ENCODE measurements at regions not wholly inside any gene's neighbourhood (a gene's known extent, or its start where the extent isn't known, plus 50 kb on each side); places are given as distances from the start of the nearest gene placed in this dataset.

DNA sequence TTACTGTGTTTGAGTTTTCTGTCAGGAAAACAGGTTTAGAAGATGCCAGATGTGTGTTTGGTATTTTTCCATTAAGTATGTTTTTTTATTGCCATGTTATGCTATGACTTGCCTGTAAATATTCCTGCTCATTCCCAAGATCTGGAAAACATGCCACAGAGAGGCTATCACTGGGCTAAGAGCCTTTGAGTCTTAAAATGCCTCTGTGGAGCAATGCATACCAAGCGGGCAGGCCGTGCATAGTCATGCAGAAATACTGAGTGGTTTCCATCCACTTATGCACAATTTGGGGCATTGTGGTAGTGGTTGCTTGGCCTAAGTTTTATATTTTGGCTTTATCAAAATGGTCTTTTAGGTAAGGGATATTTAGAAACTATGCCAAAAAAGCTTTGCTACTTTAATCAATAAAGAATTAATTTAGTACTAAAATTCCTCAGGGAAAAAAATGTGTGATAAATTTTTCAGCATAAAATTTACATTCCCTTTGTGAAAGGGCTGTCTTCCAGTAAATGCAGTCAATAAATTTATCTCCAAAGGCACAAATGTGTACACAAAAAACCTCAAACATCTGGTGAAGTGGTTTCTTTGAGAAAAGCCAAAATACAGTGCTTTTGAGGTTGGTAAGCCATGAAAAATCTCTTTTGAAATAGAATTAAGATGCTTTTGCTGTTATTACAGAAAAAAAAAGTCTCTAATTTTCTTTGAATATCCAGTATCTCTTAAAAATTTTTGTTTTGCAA is 341.3 kb upstream of the FBXO33 start:
- H3K27me3 Mint-ChIP-seq, result no peaks in the 10 kb centered on the region
- no peaks in the 10 kb centered on the region for H3K4me1 Mint-ChIP-seq (ENCODE audit: unreplicated experiment)
- no peak overlapping the region for H3K4me3 Mint-ChIP-seq
- DNase-seq (ENCODE audit: extremely low spot score, unreplicated experiment), result no peak
- peaks cover 14% of the 10 kb centered on the region for H3K9me3 Mint-ChIP-seq
- H3K27ac Mint-ChIP-seq, result no peak overlapping the region
- no peaks in the 10 kb centered on the region for H3K36me3 Mint-ChIP-seq
- TF ChIP-seq, protein P1, sequence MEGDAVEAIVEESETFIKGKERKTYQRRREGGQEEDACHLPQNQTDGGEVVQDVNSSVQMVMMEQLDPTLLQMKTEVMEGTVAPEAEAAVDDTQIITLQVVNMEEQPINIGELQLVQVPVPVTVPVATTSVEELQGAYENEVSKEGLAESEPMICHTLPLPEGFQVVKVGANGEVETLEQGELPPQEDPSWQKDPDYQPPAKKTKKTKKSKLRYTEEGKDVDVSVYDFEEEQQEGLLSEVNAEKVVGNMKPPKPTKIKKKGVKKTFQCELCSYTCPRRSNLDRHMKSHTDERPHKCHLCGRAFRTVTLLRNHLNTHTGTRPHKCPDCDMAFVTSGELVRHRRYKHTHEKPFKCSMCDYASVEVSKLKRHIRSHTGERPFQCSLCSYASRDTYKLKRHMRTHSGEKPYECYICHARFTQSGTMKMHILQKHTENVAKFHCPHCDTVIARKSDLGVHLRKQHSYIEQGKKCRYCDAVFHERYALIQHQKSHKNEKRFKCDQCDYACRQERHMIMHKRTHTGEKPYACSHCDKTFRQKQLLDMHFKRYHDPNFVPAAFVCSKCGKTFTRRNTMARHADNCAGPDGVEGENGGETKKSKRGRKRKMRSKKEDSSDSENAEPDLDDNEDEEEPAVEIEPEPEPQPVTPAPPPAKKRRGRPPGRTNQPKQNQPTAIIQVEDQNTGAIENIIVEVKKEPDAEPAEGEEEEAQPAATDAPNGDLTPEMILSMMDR (conservative IDR thresholded peaks at IDR 0.05), result no peak

DNA sequence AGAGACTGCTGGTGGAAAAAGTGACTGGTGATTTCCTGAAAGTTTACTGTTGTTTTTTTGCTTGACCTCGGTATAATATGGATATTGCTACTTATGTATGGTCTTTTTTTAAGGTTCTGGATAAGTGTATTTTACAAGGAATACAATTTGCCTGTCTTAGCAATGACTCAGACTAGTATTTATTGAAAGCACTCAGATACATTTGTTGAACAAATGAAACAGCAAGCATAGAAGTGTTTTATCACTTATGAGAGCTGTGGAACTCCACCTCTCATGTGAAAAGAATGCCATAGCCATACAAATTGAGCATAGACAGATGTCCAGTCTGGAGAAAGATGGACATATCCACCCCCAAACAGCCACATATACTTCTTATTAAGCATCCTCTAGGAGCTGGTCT is 340.4 kb upstream of the FBXO33 start:
- Mint-ChIP-seq H3K36me3 (no peaks in the 10 kb centered on the region), H3K9me3 (peaks cover 7% of the 10 kb centered on the region), H3K27ac (no peak overlapping the region), H3K4me1 (ENCODE audit: unreplicated experiment) (no peaks in the 10 kb centered on the region), H3K4me3 (no peak overlapping the region), H3K27me3 (no peaks in the 10 kb centered on the region)
- TF ChIP-seq, protein P1 (conservative IDR thresholded peaks at IDR 0.05), result no peak
- DNase-seq (ENCODE audit: extremely low spot score, unreplicated experiment), result no peak

DNA sequence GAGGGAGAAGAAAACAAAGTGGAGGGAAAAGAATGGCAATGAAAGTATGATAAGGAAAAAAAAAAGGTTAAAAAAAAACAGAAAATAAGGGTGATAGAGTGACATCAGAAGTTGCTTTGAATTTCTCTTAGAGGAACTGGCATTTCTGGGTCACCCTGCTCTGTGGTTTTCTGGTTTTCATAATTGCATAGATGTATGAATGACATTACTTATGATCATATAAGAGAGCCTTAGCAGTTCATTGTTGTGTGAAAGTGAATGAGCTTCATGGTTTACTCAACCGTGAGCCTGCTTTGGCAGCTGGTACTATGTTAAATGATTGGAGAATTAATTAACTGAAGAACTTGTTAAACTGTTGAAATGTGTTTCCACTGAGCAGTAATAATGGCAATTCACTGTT is 336.4 kb upstream of the FBXO33 start:
- no peak for DNase-seq (ENCODE audit: extremely low spot score, unreplicated experiment)
- H3K36me3 Mint-ChIP-seq, result no peaks in the 10 kb centered on the region
- no peak overlapping the region for H3K4me3 Mint-ChIP-seq

DNA sequence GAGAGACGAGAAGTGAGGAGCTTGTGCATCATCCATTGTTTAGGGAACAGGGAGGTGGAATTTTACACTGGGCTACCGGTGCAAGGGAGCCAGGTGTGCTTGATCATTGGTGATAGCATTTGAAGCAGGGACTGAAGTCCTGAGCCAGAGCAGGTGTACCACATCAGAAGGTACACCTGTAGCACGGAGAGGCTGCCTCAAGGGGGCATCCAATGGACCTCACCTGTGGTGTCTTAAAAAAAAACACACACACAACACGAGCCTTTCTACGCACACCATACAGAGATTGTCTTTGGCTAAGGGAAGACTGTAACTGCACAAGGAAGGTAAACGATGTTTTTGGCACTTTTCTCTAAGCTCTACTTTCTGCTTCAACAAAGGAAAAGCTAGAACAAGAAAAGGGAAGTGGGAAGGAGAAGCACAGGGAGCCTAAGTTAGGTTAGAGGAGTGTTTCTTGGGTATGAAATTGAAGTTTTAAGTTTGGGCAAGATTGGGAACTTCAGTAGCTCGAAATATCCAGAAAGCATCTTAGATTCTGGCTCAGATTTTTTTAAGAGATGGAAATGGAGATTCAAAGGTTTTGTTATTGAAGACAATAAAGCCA is 334.3 kb upstream of the FBXO33 start:
- H3K27me3 Mint-ChIP-seq, result no peaks in the 10 kb centered on the region
- peaks cover 5% of the 10 kb centered on the region for H3K4me1 Mint-ChIP-seq (ENCODE audit: unreplicated experiment)
- no peak for DNase-seq (ENCODE audit: extremely low spot score, unreplicated experiment)
- H3K36me3 Mint-ChIP-seq, result peaks cover 3% of the 10 kb centered on the region
- TF ChIP-seq, protein P1 (conservative IDR thresholded peaks at IDR 0.05), result no peak
- no peak overlapping the region for H3K4me3 Mint-ChIP-seq
- H3K27ac Mint-ChIP-seq, result no peak overlapping the region
- H3K9me3 Mint-ChIP-seq, result no peaks in the 10 kb centered on the region

More for the DNA sequence above, 336.4 kb upstream of the FBXO33 start:
- TF ChIP-seq, protein P1 (conservative IDR thresholded peaks at IDR 0.05), result no peak
- Mint-ChIP-seq H3K27me3 (no peaks in the 10 kb centered on the region), H3K4me1 (ENCODE audit: unreplicated experiment) (no peaks in the 10 kb centered on the region), H3K27ac (no peak overlapping the region), H3K9me3 (no peaks in the 10 kb centered on the region)

DNA sequence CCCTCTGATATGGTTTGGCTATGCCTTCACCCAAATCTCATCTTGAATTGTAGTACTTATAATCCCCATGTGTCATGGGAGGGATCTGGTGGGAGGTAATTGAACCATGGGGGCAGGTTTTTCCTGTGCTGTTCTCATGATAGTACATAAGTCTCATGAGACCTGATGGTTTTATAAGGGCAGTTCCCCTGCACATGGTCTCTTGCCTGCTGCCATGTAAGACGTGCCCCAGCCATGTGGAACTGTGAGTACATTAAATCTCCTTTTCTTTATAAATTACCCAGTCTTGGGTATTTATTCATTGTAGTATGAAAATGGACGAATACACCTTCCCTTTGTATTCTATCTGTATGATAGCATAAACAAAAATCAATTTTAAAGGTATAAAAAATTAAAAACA is 333.4 kb upstream of the FBXO33 start:
- Mint-ChIP-seq H3K4me1 (ENCODE audit: unreplicated experiment) (peaks cover 5% of the 10 kb centered on the region), H3K9me3 (no peaks in the 10 kb centered on the region), H3K36me3 (peaks cover 3% of the 10 kb centered on the region), H3K4me3 (no peak overlapping the region), H3K27me3 (no peaks in the 10 kb centered on the region), H3K27ac (no peak overlapping the region)
- no peak for DNase-seq (ENCODE audit: extremely low spot score, unreplicated experiment)
- TF ChIP-seq, protein P1 (conservative IDR thresholded peaks at IDR 0.05), result no peak

Measured in type B pancreatic cell (in vitro differentiated cells).